Hepatocyte (in vitro differentiated cells): ENCODE measurements at regions not wholly inside any gene's neighbourhood (a gene's known extent, or its start where the extent isn't known, plus 50 kb on each side); places are given as distances from the start of the nearest gene placed in this dataset.
A peak's percentile ranks its signal among the peaks of the same experiment; 100 is the strongest.

Source experiments
- DNase-seq: peaks from one replicate; pipeline ENCODE4 v3.0.0-alpha.2; 2016; ENCODE audit warnings: low spot score
- H2AFZ ChIP-seq: fragments of 200-600 bp; sonication (generic); 2 replicates; pipeline ENCODE4 v1.6.0; 2016; ENCODE audit warnings: antibody characterized with exemption, mild to moderate bottlenecking
- H3K27ac ChIP-seq: fragments of 200-600 bp; sonication (generic); 2 replicates; pipeline ENCODE4 v1.5.1; 2016; ENCODE audit warnings: mild to moderate bottlenecking
- H3K27me3 ChIP-seq: fragments of 200-600 bp; sonication (generic); 2 replicates; pipeline ENCODE4 v1.6.1; 2016
- H3K36me3 ChIP-seq: fragments of 200-600 bp; sonication (generic); replicated peaks from 2 replicates; pipeline ENCODE4 v1.5.1; 2016; ENCODE audit warnings: low read depth; ENCODE audit not compliant: insufficient read depth
- H3K4me1 ChIP-seq: fragments of 200-600 bp; sonication (generic); 2 replicates; pipeline ENCODE4 v1.5.1; 2016; ENCODE audit warnings: mild to moderate bottlenecking, moderate library complexity; ENCODE audit not compliant: insufficient read depth
- H3K4me2 ChIP-seq: fragments of 200-600 bp; sonication (generic); 2 replicates; pipeline ENCODE4 v1.6.0; 2016
- H3K4me3 ChIP-seq: fragments of 200-600 bp; sonication (generic); 2 replicates; pipeline ENCODE4 v1.5.1; 2016; ENCODE audit warnings: mild to moderate bottlenecking
- H3K79me2 ChIP-seq: fragments of 200-600 bp; sonication (generic); 2 replicates; pipeline ENCODE4 v1.6.0; 2017; ENCODE audit warnings: mild to moderate bottlenecking
- H3K9me2 ChIP-seq: fragments of 200-600 bp; sonication (generic); replicated peaks from 2 replicates; pipeline ENCODE4 v1.6.0; 2017; ENCODE audit warnings: mild to moderate bottlenecking; ENCODE audit not compliant: insufficient read depth
- H3K9me3 ChIP-seq: fragments of 200-600 bp; sonication (generic); 2 replicates; pipeline ENCODE4 v1.5.1; 2016; ENCODE audit warnings: low read depth, mild to moderate bottlenecking
- H4K20me1 ChIP-seq: fragments of 200-600 bp; sonication (generic); 2 replicates; pipeline ENCODE4 v1.6.0; 2016; ENCODE audit warnings: mild to moderate bottlenecking; ENCODE audit not compliant: insufficient read depth, poor library complexity, severe bottlenecking
- EZH2 ChIP-seq: fragments of 200-600 bp; sonication (generic); IDR thresholded peaks from 2 replicates; pipeline ENCODE4 v1.6.1; 2016; ENCODE audit warnings: antibody characterized with exemption, mild to moderate bottlenecking, borderline replicate concordance
- EZH2phosphoT487 ChIP-seq: fragments of 200-600 bp; sonication (generic); IDR thresholded peaks from one replicate; pipeline ENCODE4 v1.6.1; 2018; ENCODE audit warnings: antibody characterized with exemption, mild to moderate bottlenecking, low read depth, moderate library complexity; ENCODE audit not compliant: unreplicated experiment, severe bottlenecking
- WGBS: methylation state at CpG from one replicate; pipeline ENCODE4 v1.1.6; 2016; ENCODE audit warnings: low lambda C conversion rate; ENCODE audit errors: missing lambda C conversion rate; 5-methylcytosine and 5-hydroxymethylcytosine counted together
- TF ChIP-seq, protein P1 (sequence below): fragments of 200-600 bp; sonication (generic); IDR thresholded peaks from 2 replicates; pipeline ENCODE4 v1.5.1; 2016; ENCODE audit warnings: antibody characterized with exemption, mild to moderate bottlenecking; ENCODE audit not compliant: poor library complexity

- Histone ChIP-seq H3K27me3 (no peaks in the 10 kb centered on the region), H3K4me2 (peak overlapping the region; percentile 66), H3K36me3 (no peaks in the 10 kb centered on the region), H3K9me2 (no peaks in the 10 kb centered on the region), H3K79me2 (no peaks in the 10 kb centered on the region), H3K9me3 (no peaks in the 10 kb centered on the region), H3K27ac (peak overlapping the region; percentile 63), H3K4me1 (peaks cover 34% of the 10 kb centered on the region), H2AFZ (no peak overlapping the region), H4K20me1 (no peaks in the 10 kb centered on the region), H3K4me3 (no peak overlapping the region)
- WGBS = 68% methylated on average over 3 of the region's 3 CpGs
- TF ChIP-seq EZH2 (no peak), EZH2phosphoT487 (no peak)
- TF ChIP-seq, protein P1, sequence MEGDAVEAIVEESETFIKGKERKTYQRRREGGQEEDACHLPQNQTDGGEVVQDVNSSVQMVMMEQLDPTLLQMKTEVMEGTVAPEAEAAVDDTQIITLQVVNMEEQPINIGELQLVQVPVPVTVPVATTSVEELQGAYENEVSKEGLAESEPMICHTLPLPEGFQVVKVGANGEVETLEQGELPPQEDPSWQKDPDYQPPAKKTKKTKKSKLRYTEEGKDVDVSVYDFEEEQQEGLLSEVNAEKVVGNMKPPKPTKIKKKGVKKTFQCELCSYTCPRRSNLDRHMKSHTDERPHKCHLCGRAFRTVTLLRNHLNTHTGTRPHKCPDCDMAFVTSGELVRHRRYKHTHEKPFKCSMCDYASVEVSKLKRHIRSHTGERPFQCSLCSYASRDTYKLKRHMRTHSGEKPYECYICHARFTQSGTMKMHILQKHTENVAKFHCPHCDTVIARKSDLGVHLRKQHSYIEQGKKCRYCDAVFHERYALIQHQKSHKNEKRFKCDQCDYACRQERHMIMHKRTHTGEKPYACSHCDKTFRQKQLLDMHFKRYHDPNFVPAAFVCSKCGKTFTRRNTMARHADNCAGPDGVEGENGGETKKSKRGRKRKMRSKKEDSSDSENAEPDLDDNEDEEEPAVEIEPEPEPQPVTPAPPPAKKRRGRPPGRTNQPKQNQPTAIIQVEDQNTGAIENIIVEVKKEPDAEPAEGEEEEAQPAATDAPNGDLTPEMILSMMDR = no peak
- no peak for DNase-seq
These were observed 508.9 kb upstream of the PKN2 start for GRCh38 chr1:88175120-88175630.

- peak overlapping the region; percentile 66 for H3K4me2 ChIP-seq
- DNase-seq = peak; percentile 64
- H2AFZ ChIP-seq = no peak overlapping the region
- no peaks in the 10 kb centered on the region for H3K9me2 ChIP-seq
- H3K79me2 ChIP-seq = no peaks in the 10 kb centered on the region
- H3K36me3 ChIP-seq = no peaks in the 10 kb centered on the region
- no peaks in the 10 kb centered on the region for H3K9me3 ChIP-seq
- no peak overlapping the region for H3K4me3 ChIP-seq
- H3K27ac ChIP-seq = peak overlapping the region; percentile 63
- TF ChIP-seq, protein P1 = no peak
- TF ChIP-seq EZH2phosphoT487 (no peak), EZH2 (no peak)
- H4K20me1 ChIP-seq = no peaks in the 10 kb centered on the region
- 36% methylated on average over 10 of the region's 10 CpGs for WGBS
- H3K4me1 ChIP-seq = peaks cover 35% of the 10 kb centered on the region
- H3K27me3 ChIP-seq = no peaks in the 10 kb centered on the region
These were observed 508.3 kb upstream of the PKN2 start for GRCh38 chr1:88175631-88176226.

DNA sequence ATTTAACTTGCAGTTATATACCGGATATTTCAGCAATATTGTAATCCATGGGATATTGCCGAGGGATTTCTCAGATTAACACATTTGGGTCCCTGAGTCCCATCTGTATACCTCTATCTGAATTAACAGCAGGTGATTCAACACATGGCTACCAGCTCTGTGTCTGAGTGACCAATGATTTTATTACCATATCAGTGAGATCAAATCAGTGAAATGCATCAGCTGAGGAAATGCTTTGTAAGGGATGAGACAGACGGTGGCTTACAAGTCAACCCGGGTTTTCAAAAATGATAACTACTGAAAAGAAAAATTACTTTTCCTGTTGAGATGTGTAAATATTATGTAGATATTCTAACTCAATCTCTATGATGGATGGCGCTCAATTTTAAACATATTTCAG, 504.1 kb upstream of the PKN2 start:
- TF ChIP-seq EZH2phosphoT487 (no peak), EZH2 (no peak)
- TF ChIP-seq, protein P1 = no peak
- WGBS = 76% methylated on average over 5 of the region's 5 CpGs
- no peaks in the 10 kb centered on the region for H4K20me1 ChIP-seq
- H3K4me2 ChIP-seq = no peak overlapping the region
- peaks cover 16% of the 10 kb centered on the region for H3K4me1 ChIP-seq
- H3K27me3 ChIP-seq = no peaks in the 10 kb centered on the region
- no peaks in the 10 kb centered on the region for H3K9me3 ChIP-seq
- no peaks in the 10 kb centered on the region for H3K9me2 ChIP-seq
- no peak overlapping the region for H3K27ac ChIP-seq
- DNase-seq = no peak
- no peaks in the 10 kb centered on the region for H3K36me3 ChIP-seq
- no peak overlapping the region for H3K4me3 ChIP-seq
- H3K79me2 ChIP-seq = no peaks in the 10 kb centered on the region
- H2AFZ ChIP-seq = no peak overlapping the region
